SK-N-SH treated with all-trans-retinoic acid at 6 μM for 48 hours (cell line): ENCODE measurements at regions not wholly inside any gene's neighbourhood (a gene's known extent, or its start where the extent isn't known, plus 50 kb on each side); places are given as distances from the start of the nearest gene placed in this dataset.

Source experiments
- ATAC-seq: fragments of 200-7000 bp; cut with Tn5 transposase; 3 replicates; pipeline ENCODE4 v1.9.1; 2020; ENCODE audit warnings: mild to moderate bottlenecking, moderate library complexity
- ARNTL ChIP-seq: fragments of 450-650 bp; formaldehyde crosslinking; IDR thresholded peaks from 2 replicates; pipeline ENCODE4 v1.5.0; 2020; ENCODE audit warnings: low read depth, mild to moderate bottlenecking, moderate library complexity, borderline replicate concordance
- BACH2 ChIP-seq: fragments of 250-450 bp; sonication (Bioruptor Pico); IDR thresholded peaks from 2 replicates; pipeline ENCODE4 v1.9.0; 2021; ENCODE audit warnings: mild to moderate bottlenecking, borderline replicate concordance
- CSDC2 ChIP-seq: fragments of 250-450 bp; sonication (Bioruptor Pico); IDR thresholded peaks from 2 replicates; pipeline ENCODE4 v1.5.0; 2020; ENCODE audit warnings: mild to moderate bottlenecking, moderate library complexity
- ESRRG ChIP-seq: fragments of 250-450 bp; sonication (Bioruptor Pico); IDR thresholded peaks from 2 replicates; pipeline ENCODE4 v1.6.1; 2021; ENCODE audit warnings: mild to moderate bottlenecking
- GLIS3 ChIP-seq: fragments of 250-450 bp; sonication (Bioruptor Pico); IDR thresholded peaks from 2 replicates; pipeline ENCODE4 v1.5.0; 2020; ENCODE audit warnings: mild to moderate bottlenecking, moderate library complexity
- OSR1 ChIP-seq: fragments of 250-450 bp; sonication (Bioruptor Pico); IDR thresholded peaks from 2 replicates; pipeline ENCODE4 v1.8.0; 2022; ENCODE audit warnings: moderate library complexity, mild to moderate bottlenecking, inconsistent platforms
- PPARA ChIP-seq: fragments of 250-450 bp; sonication (Bioruptor Pico); IDR thresholded peaks from 2 replicates; pipeline ENCODE4 v1.5.0; 2020; ENCODE audit warnings: mild to moderate bottlenecking, borderline replicate concordance
- RARB ChIP-seq: fragments of 250-450 bp; sonication (Bioruptor Pico); IDR thresholded peaks from 2 replicates; pipeline ENCODE4 v1.8.0; 2021; ENCODE audit warnings: mild to moderate bottlenecking, moderate library complexity
- SNAI2 ChIP-seq: fragments of 250-450 bp; sonication (Bioruptor Pico); IDR thresholded peaks from 2 replicates; pipeline ENCODE4 v1.5.0; 2020; ENCODE audit warnings: mild to moderate bottlenecking, moderate library complexity
- ZC3H10 ChIP-seq: fragments of 250-450 bp; sonication (Bioruptor Pico); IDR thresholded peaks from 2 replicates; pipeline ENCODE4 v1.5.1; 2021; ENCODE audit warnings: mild to moderate bottlenecking, moderate library complexity
- ZFP3 ChIP-seq: fragments of 250-450 bp; sonication (Bioruptor Pico); IDR thresholded peaks from 2 replicates; pipeline ENCODE4 v1.5.0; 2020; ENCODE audit warnings: mild to moderate bottlenecking, moderate library complexity
- ZFP30 ChIP-seq: fragments of 450-650 bp; formaldehyde crosslinking; IDR thresholded peaks from 2 replicates; pipeline ENCODE4 v1.5.0; 2022; ENCODE audit warnings: mild to moderate bottlenecking, moderate library complexity
- ZNF565 ChIP-seq: fragments of 450-650 bp; formaldehyde crosslinking; conservative IDR thresholded peaks from 2 replicates; pipeline ENCODE4 v1.5.0; 2020; ENCODE audit warnings: low read depth, mild to moderate bottlenecking, moderate library complexity
- ZNF8 ChIP-seq: fragments of 450-650 bp; formaldehyde crosslinking; IDR thresholded peaks from 2 replicates; pipeline ENCODE4 v1.5.0; 2020; ENCODE audit warnings: mild to moderate bottlenecking, moderate library complexity
- TF ChIP-seq, protein P1 (sequence below): fragments of 250-450 bp; sonication (Bioruptor Pico); IDR thresholded peaks from 2 replicates; pipeline ENCODE4 v1.8.0; 2021; ENCODE audit warnings: low read depth, mild to moderate bottlenecking, moderate library complexity, borderline replicate concordance
- TF ChIP-seq, protein P2 (sequence below): fragments of 250-450 bp; sonication (Bioruptor Pico); IDR thresholded peaks from 2 replicates; pipeline ENCODE4 v1.5.1; 2021; ENCODE audit warnings: mild to moderate bottlenecking, moderate library complexity
- TF ChIP-seq, protein P3 (sequence below): fragments of 250-450 bp; sonication (Bioruptor Pico); IDR thresholded peaks from 2 replicates; pipeline ENCODE4 v1.5.1; 2020; ENCODE audit warnings: low read depth, mild to moderate bottlenecking, moderate library complexity
- TF ChIP-seq, protein P4 (sequence below): fragments of 250-450 bp; sonication (Bioruptor Pico); IDR thresholded peaks from 2 replicates; pipeline ENCODE4 v1.5.0; 2020; ENCODE audit warnings: mild to moderate bottlenecking, moderate library complexity

DNA sequence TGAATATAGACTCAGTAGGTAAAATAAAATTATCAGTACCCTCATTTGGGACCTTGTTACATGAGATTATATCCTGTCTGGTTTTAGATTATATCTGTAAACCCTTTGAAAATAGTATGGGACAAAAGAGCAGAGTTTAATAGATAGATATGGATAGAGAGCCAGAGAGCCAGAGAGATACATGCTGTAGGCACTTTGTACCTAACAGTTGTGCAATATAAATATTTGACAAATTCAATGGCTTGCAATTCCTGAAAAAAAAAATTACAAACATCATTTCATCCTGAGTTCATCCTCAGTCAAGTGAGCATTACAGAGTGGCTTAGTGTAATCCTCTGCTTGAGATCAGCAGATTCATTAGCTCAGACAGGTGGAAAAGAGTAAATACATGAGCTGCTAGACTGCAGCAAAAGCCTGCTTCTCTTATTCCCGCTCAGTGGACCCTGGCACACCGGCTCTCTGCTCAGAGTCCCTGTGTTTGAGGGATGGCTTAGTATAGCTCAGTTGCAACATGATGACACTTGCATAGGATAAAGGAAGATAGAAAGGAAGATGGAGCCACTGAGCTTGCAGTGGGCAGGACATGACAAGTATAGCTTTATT is 931.6 kb upstream of the GOT2 start (continued):
- TF ChIP-seq ZNF8 (CRISPR knock-in tag) (no peak), CSDC2 (CRISPR knock-in tag) (no peak), ZFP3 (CRISPR knock-in tag) (no peak), RARB (CRISPR knock-in tag) (no peak), ESRRG (CRISPR knock-in tag) (no peak), PPARA (CRISPR knock-in tag) (no peak), ZC3H10 (CRISPR knock-in tag) (no peak), SNAI2 (no peak), OSR1 (no peak), ZNF565 (CRISPR knock-in tag) (no peak)
- TF ChIP-seq, all 23 proteins: peak for 0

DNA sequence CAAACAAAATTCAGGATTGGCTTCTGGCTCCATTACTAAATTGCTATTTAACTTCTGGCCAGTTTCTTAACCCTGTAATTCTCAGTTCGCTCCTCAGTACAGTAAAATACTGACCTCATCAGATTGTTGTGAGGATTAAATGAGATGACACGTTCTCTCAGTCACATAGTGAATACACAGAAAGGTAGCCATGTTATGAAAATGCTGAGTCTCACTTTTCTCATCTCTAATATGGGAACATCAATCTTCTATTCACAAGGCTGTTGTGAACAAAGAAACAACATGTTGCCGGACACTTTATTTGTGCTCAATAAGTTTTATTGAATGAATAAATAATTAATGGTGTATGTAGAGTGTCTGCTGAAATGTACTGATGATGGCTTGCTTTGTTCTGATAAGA is 924.5 kb upstream of the GOT2 start:
- no peak for ATAC-seq
- TF ChIP-seq, protein P1, sequence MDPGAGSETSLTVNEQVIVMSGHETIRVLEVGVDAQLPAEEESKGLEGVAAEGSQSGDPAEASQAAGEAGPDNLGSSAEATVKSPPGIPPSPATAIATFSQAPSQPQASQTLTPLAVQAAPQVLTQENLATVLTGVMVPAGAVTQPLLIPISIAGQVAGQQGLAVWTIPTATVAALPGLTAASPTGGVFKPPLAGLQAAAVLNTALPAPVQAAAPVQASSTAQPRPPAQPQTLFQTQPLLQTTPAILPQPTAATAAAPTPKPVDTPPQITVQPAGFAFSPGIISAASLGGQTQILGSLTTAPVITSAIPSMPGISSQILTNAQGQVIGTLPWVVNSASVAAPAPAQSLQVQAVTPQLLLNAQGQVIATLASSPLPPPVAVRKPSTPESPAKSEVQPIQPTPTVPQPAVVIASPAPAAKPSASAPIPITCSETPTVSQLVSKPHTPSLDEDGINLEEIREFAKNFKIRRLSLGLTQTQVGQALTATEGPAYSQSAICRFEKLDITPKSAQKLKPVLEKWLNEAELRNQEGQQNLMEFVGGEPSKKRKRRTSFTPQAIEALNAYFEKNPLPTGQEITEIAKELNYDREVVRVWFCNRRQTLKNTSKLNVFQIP (CRISPR knock-in tag), result no peak
- TF ChIP-seq ZFP3 (CRISPR knock-in tag) (no peak), ZFP30 (no peak), ARNTL (CRISPR knock-in tag) (no peak), ZC3H10 (CRISPR knock-in tag) (no peak), BACH2 (CRISPR knock-in tag) (no peak), SNAI2 (no peak), OSR1 (no peak), GLIS3 (CRISPR knock-in tag) (no peak), PPARA (CRISPR knock-in tag) (no peak)
- TF ChIP-seq, protein P2, sequence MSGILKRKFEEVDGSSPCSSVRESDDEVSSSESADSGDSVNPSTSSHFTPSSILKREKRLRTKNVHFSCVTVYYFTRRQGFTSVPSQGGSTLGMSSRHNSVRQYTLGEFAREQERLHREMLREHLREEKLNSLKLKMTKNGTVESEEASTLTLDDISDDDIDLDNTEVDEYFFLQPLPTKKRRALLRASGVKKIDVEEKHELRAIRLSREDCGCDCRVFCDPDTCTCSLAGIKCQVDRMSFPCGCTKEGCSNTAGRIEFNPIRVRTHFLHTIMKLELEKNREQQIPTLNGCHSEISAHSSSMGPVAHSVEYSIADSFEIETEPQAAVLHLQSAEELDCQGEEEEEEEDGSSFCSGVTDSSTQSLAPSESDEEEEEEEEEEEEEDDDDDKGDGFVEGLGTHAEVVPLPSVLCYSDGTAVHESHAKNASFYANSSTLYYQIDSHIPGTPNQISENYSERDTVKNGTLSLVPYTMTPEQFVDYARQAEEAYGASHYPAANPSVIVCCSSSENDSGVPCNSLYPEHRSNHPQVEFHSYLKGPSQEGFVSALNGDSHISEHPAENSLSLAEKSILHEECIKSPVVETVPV (CRISPR knock-in tag), result no peak
- TF ChIP-seq, protein P3, sequence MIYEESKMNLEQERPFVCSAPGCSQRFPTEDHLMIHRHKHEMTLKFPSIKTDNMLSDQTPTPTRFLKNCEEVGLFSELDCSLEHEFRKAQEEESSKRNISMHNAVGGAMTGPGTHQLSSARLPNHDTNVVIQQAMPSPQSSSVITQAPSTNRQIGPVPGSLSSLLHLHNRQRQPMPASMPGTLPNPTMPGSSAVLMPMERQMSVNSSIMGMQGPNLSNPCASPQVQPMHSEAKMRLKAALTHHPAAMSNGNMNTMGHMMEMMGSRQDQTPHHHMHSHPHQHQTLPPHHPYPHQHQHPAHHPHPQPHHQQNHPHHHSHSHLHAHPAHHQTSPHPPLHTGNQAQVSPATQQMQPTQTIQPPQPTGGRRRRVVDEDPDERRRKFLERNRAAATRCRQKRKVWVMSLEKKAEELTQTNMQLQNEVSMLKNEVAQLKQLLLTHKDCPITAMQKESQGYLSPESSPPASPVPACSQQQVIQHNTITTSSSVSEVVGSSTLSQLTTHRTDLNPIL (CRISPR knock-in tag), result no peak
- TF ChIP-seq, all 23 proteins: peak for 0

DNA sequence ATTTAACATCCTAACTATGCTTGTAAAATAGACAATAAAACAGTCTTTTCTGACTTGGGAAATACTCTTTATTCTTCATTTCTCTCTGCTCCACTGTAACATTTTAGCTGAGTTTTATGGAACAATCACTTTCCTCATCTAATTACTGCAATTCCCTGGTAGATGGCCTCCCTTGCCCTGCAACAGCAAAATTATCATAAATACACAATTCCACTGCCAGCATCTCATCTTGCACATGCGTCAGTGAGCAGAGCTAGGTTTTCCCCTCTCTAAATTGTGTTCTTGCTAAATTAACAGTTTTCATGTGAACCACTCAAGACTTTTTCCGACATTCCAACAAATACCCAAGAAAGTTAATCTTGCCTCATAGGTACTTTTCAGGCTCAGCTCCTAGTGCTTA is 920.9 kb upstream of the GOT2 start:
- TF ChIP-seq ZNF8 (CRISPR knock-in tag) (no peak), CSDC2 (CRISPR knock-in tag) (no peak)
- TF ChIP-seq, protein P2 (CRISPR knock-in tag), result no peak
- TF ChIP-seq, all 23 proteins: peak for 0
- ATAC-seq, result no peak

DNA sequence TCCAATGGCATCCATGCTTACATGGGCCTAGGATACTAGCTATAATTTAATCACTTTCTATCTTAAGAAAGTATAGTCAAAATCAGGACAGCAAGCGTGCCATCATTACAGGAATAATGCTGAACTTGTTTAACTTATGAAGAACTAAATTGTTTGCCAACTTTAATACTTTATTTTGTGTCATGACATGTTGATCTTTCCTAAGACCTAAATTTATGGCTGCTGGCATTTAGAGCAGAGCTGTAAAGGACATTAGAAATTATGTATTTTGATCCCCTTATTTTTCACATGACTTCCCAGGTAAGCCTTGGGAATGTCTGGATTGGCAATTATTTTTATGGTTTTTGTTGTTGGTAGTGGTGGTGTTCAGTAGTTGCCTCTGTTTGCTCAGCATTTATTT is 920.3 kb upstream of the GOT2 start:
- no peak for ATAC-seq
- TF ChIP-seq, protein P4, sequence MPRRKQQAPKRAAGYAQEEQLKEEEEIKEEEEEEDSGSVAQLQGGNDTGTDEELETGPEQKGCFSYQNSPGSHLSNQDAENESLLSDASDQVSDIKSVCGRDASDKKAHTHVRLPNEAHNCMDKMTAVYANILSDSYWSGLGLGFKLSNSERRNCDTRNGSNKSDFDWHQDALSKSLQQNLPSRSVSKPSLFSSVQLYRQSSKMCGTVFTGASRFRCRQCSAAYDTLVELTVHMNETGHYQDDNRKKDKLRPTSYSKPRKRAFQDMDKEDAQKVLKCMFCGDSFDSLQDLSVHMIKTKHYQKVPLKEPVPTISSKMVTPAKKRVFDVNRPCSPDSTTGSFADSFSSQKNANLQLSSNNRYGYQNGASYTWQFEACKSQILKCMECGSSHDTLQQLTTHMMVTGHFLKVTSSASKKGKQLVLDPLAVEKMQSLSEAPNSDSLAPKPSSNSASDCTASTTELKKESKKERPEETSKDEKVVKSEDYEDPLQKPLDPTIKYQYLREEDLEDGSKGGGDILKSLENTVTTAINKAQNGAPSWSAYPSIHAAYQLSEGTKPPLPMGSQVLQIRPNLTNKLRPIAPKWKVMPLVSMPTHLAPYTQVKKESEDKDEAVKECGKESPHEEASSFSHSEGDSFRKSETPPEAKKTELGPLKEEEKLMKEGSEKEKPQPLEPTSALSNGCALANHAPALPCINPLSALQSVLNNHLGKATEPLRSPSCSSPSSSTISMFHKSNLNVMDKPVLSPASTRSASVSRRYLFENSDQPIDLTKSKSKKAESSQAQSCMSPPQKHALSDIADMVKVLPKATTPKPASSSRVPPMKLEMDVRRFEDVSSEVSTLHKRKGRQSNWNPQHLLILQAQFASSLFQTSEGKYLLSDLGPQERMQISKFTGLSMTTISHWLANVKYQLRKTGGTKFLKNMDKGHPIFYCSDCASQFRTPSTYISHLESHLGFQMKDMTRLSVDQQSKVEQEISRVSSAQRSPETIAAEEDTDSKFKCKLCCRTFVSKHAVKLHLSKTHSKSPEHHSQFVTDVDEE (CRISPR knock-in tag), result no peak
- TF ChIP-seq RARB (CRISPR knock-in tag) (no peak), ARNTL (CRISPR knock-in tag) (no peak), ZFP3 (CRISPR knock-in tag) (no peak), GLIS3 (CRISPR knock-in tag) (no peak)
- TF ChIP-seq, protein P3 (CRISPR knock-in tag), result no peak
